Karpas-422 (cell line): ENCODE measurements at regions not wholly inside any gene's neighbourhood (a gene's known extent, or its start where the extent isn't known, plus 50 kb on each side); places are given as distances from the start of the nearest gene placed in this dataset.

Source experiments
- DNase-seq: peaks from one replicate; pipeline ENCODE4 v3.0.0-alpha.2; 2015
- H2AFZ ChIP-seq: fragments of 200-600 bp; sonication (generic); 2 replicates; pipeline ENCODE4 v1.6.1; 2014; ENCODE audit warnings: antibody characterized with exemption, low read length, mixed read lengths
- H3K27ac ChIP-seq: fragments of 200-600 bp; sonication (generic); 2 replicates; pipeline ENCODE4 v1.5.1; 2014; ENCODE audit warnings: mild to moderate bottlenecking, low read length, moderate library complexity
- H3K27me3 ChIP-seq: fragments of 200-600 bp; sonication (generic); 2 replicates; pipeline ENCODE4 v1.6.1; 2014; ENCODE audit warnings: low read length, mixed read lengths
- H3K36me3 ChIP-seq: fragments of 200-600 bp; sonication (generic); 2 replicates; pipeline ENCODE4 v1.6.1; 2014; ENCODE audit warnings: low read length, mixed read lengths; ENCODE audit not compliant: insufficient read depth
- H3K4me1 ChIP-seq: fragments of 200-600 bp; sonication (generic); 2 replicates; pipeline ENCODE4 v1.6.1; 2014; ENCODE audit warnings: mild to moderate bottlenecking, low read length, mixed read lengths
- H3K4me2 ChIP-seq: fragments of 200-600 bp; sonication (generic); 2 replicates; pipeline ENCODE4 v1.6.1; 2014; ENCODE audit warnings: low read length, low read depth, mild to moderate bottlenecking; ENCODE audit not compliant: poor library complexity, severe bottlenecking
- H3K4me3 ChIP-seq: fragments of 200-600 bp; sonication (generic); 2 replicates; pipeline ENCODE4 v1.5.1; 2014; ENCODE audit warnings: mild to moderate bottlenecking, antibody characterized with exemption, low read length, mixed read lengths
- H3K79me2 ChIP-seq: fragments of 200-600 bp; sonication (generic); 2 replicates; pipeline ENCODE4 v1.6.1; 2014; ENCODE audit warnings: mild to moderate bottlenecking, low read length, mixed read lengths
- H3K9ac ChIP-seq: fragments of 200-600 bp; sonication (generic); 2 replicates; pipeline ENCODE4 v1.6.0; 2014; ENCODE audit warnings: low read length
- H3K9me2 ChIP-seq: fragments of 200-600 bp; sonication (generic), shearing (Covaris generic); replicated peaks from 2 replicates; pipeline ENCODE4 v1.6.0; 2014; ENCODE audit warnings: mild to moderate bottlenecking, low read length, moderate library complexity; ENCODE audit not compliant: insufficient read depth
- H3K9me3 ChIP-seq: fragments of 300-700, 200-600 bp; sonication (generic); 2 replicates; pipeline ENCODE4 v1.6.1; 2014; ENCODE audit warnings: low read length, mixed read lengths
- H4K20me1 ChIP-seq: fragments of 200-600 bp; sonication (generic); 2 replicates; pipeline ENCODE4 v1.6.1; 2014; ENCODE audit warnings: mild to moderate bottlenecking, antibody characterized with exemption, low read length, low read depth; ENCODE audit not compliant: insufficient read depth

- no peaks in the 10 kb centered on the region for H3K4me1 ChIP-seq
- no peak for DNase-seq
- H3K9ac ChIP-seq: no peak overlapping the region
- no peak overlapping the region for H3K4me3 ChIP-seq
- H3K79me2 ChIP-seq: no peaks in the 10 kb centered on the region
- no peaks in the 10 kb centered on the region for H3K9me3 ChIP-seq
- H3K27me3 ChIP-seq: no peaks in the 10 kb centered on the region
- H3K36me3 ChIP-seq: no peaks in the 10 kb centered on the region
- H3K27ac ChIP-seq: no peak overlapping the region
- H3K4me2 ChIP-seq: no peak overlapping the region
- no peaks in the 10 kb centered on the region for H3K9me2 ChIP-seq
- H2AFZ ChIP-seq: no peak overlapping the region
- no peaks in the 10 kb centered on the region for H4K20me1 ChIP-seq
Observed at GRCh38 chr10:69723653-69724052, 78.1 kb upstream of the COL13A1 start.

GRCh38 chr10:69726850-69727249, 74.9 kb upstream of the COL13A1 start:
- no peaks in the 10 kb centered on the region for H4K20me1 ChIP-seq
- H3K9ac ChIP-seq: no peak overlapping the region
- no peaks in the 10 kb centered on the region for H3K79me2 ChIP-seq
- H3K36me3 ChIP-seq: no peaks in the 10 kb centered on the region
- H3K27ac ChIP-seq: no peak overlapping the region
- no peak overlapping the region for H3K4me2 ChIP-seq
- H3K9me2 ChIP-seq: no peaks in the 10 kb centered on the region
- H3K27me3 ChIP-seq: no peaks in the 10 kb centered on the region
- no peak overlapping the region for H3K4me3 ChIP-seq
- no peaks in the 10 kb centered on the region for H3K9me3 ChIP-seq
- DNase-seq: no peak
- H2AFZ ChIP-seq: no peak overlapping the region
- H3K4me1 ChIP-seq: no peaks in the 10 kb centered on the region

- Histone ChIP-seq H3K4me2 (no peak overlapping the region), H3K9me3 (no peaks in the 10 kb centered on the region), H3K27ac (no peak overlapping the region), H3K9ac (no peak overlapping the region), H3K4me3 (no peak overlapping the region), H3K36me3 (no peaks in the 10 kb centered on the region), H3K79me2 (no peaks in the 10 kb centered on the region), H3K4me1 (no peaks in the 10 kb centered on the region), H3K27me3 (no peaks in the 10 kb centered on the region), H2AFZ (no peak overlapping the region), H3K9me2 (no peaks in the 10 kb centered on the region), H4K20me1 (no peaks in the 10 kb centered on the region)
- DNase-seq: no peak
Observed at GRCh38 chr10:69728335-69728870, 73.3 kb upstream of the COL13A1 start.

- Histone ChIP-seq H3K4me3 (no peak overlapping the region), H3K9me2 (no peaks in the 10 kb centered on the region), H3K36me3 (no peaks in the 10 kb centered on the region), H3K27ac (no peak overlapping the region), H3K4me2 (no peak overlapping the region), H3K9ac (no peak overlapping the region), H2AFZ (no peak overlapping the region), H3K9me3 (no peaks in the 10 kb centered on the region), H4K20me1 (no peaks in the 10 kb centered on the region), H3K4me1 (no peaks in the 10 kb centered on the region), H3K27me3 (no peaks in the 10 kb centered on the region), H3K79me2 (no peaks in the 10 kb centered on the region)
- DNase-seq: no peak
Observed at GRCh38 chr10:69729326-69730048, 72.2 kb upstream of the COL13A1 start.

- Histone ChIP-seq H2AFZ (no peak overlapping the region), H3K9ac (no peak overlapping the region), H3K27me3 (no peaks in the 10 kb centered on the region)
Observed at GRCh38 chr10:69730251-69731156, 71.2 kb upstream of the COL13A1 start.

GRCh38 chr10:69731184-69731583, 70.5 kb upstream of the COL13A1 start:
- Histone ChIP-seq H3K9ac (no peak overlapping the region), H3K4me3 (no peak overlapping the region), H3K27me3 (no peaks in the 10 kb centered on the region), H3K36me3 (no peaks in the 10 kb centered on the region), H3K27ac (no peak overlapping the region), H3K9me2 (no peaks in the 10 kb centered on the region), H2AFZ (no peak overlapping the region), H3K4me1 (no peaks in the 10 kb centered on the region), H4K20me1 (no peaks in the 10 kb centered on the region), H3K79me2 (no peaks in the 10 kb centered on the region), H3K4me2 (no peak overlapping the region), H3K9me3 (no peaks in the 10 kb centered on the region)
- DNase-seq: no peak

More at GRCh38 chr10:69730251-69731156, 71.2 kb upstream of the COL13A1 start:
- H4K20me1 ChIP-seq: no peaks in the 10 kb centered on the region
- no peaks in the 10 kb centered on the region for H3K9me3 ChIP-seq
- no peaks in the 10 kb centered on the region for H3K4me1 ChIP-seq
- no peak overlapping the region for H3K4me2 ChIP-seq
- no peaks in the 10 kb centered on the region for H3K79me2 ChIP-seq
- no peak overlapping the region for H3K4me3 ChIP-seq
- H3K27ac ChIP-seq: no peak overlapping the region
- H3K9me2 ChIP-seq: no peaks in the 10 kb centered on the region
- DNase-seq: no peak
- no peaks in the 10 kb centered on the region for H3K36me3 ChIP-seq

- Histone ChIP-seq H3K36me3 (no peaks in the 10 kb centered on the region), H3K4me3 (no peak overlapping the region), H3K27ac (no peak overlapping the region), H3K9me3 (no peaks in the 10 kb centered on the region), H3K9me2 (no peaks in the 10 kb centered on the region), H3K4me2 (no peak overlapping the region), H3K9ac (no peak overlapping the region), H3K4me1 (no peaks in the 10 kb centered on the region), H2AFZ (no peak overlapping the region), H3K79me2 (no peaks in the 10 kb centered on the region), H4K20me1 (no peaks in the 10 kb centered on the region), H3K27me3 (no peaks in the 10 kb centered on the region)
- DNase-seq: no peak
Observed at GRCh38 chr10:69731698-69732097, 70.0 kb upstream of the COL13A1 start.

GRCh38 chr10:69732147-69732825, 69.4 kb upstream of the COL13A1 start:
- Histone ChIP-seq H3K36me3 (no peaks in the 10 kb centered on the region), H3K4me1 (no peaks in the 10 kb centered on the region), H3K9me3 (no peaks in the 10 kb centered on the region), H3K9ac (no peak overlapping the region), H3K27ac (no peak overlapping the region), H3K9me2 (no peaks in the 10 kb centered on the region), H3K4me3 (no peak overlapping the region), H2AFZ (no peak overlapping the region), H3K79me2 (no peaks in the 10 kb centered on the region), H3K4me2 (no peak overlapping the region), H3K27me3 (no peaks in the 10 kb centered on the region), H4K20me1 (no peaks in the 10 kb centered on the region)
- DNase-seq: no peak
